Uterus (tissue), 2 donors: ENCODE measurements at regions not wholly inside any gene's neighbourhood (a gene's known extent, or its start where the extent isn't known, plus 50 kb on each side); places are given as distances from the start of the nearest gene placed in this dataset.

Experiments
- POLR2A ChIP-seq, 2 donors: fragments of 450-650 bp; IDR thresholded peaks; one replicate each; pipeline ENCODE4 v1.6.1; 2016; ENCODE audit warnings: antibody characterized with exemption in 2 of 2, mild to moderate bottlenecking in 1 of 2, moderate library complexity in 1 of 2
- TF ChIP-seq, protein P1 (sequence below), 4 experiments: fragments of 200-600 bp in 2 of 4; fragments of 450-650 bp in 2 of 4; sonication (generic) in 2 of 4; IDR thresholded peaks; one replicate each; pipeline ENCODE4 v1.5.1; 2016 to 2019; ENCODE audit warnings: antibody characterized with exemption in 4 of 4, mild to moderate bottlenecking in 2 of 4, moderate library complexity in 1 of 4

DNA sequence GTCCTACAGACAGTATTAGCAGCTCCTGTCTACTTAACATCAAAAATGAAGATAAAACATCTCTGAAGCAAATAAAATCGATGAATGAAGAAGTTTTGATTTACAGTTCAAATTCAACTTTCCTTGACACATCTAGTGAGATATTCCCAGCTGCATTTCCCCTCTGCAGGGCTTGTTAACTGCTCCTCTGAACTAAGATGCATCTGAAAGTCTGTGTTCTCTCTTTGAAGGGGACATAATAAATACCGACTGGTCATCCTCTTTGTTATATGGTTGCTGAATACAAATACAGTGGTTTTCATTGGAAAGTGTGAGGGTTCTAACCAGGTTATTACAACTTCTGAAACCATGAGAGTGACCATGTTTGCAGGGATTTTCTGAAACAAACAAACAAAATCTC lies 266.4 kb upstream of the SLC16A7 start:
- TF ChIP-seq, protein P1, sequence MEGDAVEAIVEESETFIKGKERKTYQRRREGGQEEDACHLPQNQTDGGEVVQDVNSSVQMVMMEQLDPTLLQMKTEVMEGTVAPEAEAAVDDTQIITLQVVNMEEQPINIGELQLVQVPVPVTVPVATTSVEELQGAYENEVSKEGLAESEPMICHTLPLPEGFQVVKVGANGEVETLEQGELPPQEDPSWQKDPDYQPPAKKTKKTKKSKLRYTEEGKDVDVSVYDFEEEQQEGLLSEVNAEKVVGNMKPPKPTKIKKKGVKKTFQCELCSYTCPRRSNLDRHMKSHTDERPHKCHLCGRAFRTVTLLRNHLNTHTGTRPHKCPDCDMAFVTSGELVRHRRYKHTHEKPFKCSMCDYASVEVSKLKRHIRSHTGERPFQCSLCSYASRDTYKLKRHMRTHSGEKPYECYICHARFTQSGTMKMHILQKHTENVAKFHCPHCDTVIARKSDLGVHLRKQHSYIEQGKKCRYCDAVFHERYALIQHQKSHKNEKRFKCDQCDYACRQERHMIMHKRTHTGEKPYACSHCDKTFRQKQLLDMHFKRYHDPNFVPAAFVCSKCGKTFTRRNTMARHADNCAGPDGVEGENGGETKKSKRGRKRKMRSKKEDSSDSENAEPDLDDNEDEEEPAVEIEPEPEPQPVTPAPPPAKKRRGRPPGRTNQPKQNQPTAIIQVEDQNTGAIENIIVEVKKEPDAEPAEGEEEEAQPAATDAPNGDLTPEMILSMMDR (IDR thresholded peaks at IDR 0.05): no peak
- TF ChIP-seq POLR2A (IDR thresholded peaks at IDR 0.05): no peak
